ENCODE measurements at regions not wholly inside any gene's neighbourhood (a gene's known extent, or its start where the extent isn't known, plus 50 kb on each side); places are given as distances from the start of the nearest gene placed in this dataset.

DNA sequence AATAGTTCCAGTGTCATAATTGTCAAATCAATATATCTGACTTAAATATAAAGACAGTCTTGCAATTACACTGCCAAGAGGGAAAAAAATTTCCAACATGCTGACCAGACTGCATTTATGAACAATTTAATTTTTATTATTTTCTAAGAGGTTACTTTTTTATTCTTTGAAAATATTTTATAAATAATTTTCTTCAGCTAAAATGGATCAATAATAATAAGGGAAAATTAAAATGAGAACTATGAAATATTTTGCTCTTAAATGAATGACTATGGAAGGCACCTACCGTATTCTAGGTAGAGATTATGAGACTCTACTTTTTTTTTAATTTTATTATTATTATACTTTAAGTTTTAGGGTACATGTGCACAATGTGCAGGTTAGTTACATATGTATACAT is 1032.5 kb upstream of the LRRN3 start:
- Histone ChIP-seq H3K4me3 (no peak overlapping the region), H3K9me3 (ENCODE audit: control insufficient read depth in 4 of 4, insufficient read depth in 3 of 4, low read length in 3 of 4) (no peaks in the 10 kb centered on the region), H3K27ac (ENCODE audit: low read depth in 1 of 2, low read length in 1 of 2) (no peak overlapping the region), H3K9ac (ENCODE audit: insufficient read depth in 1 of 2, low read length in 2 of 2) (no peak overlapping the region), H3K4me1 (ENCODE audit: control insufficient read depth in 5 of 5, insufficient read depth in 5 of 5, low read length in 5 of 5) (no peaks in the 10 kb centered on the region), H3K27me3 (ENCODE audit: control insufficient read depth in 3 of 3, insufficient read depth in 3 of 3, low read length in 2 of 3) (no peaks in the 10 kb centered on the region), H3K36me3 (ENCODE audit: control insufficient read depth in 4 of 4, insufficient read depth in 4 of 4, low read length in 4 of 4) (no peaks in the 10 kb centered on the region)
- TF ChIP-seq, protein P1, sequence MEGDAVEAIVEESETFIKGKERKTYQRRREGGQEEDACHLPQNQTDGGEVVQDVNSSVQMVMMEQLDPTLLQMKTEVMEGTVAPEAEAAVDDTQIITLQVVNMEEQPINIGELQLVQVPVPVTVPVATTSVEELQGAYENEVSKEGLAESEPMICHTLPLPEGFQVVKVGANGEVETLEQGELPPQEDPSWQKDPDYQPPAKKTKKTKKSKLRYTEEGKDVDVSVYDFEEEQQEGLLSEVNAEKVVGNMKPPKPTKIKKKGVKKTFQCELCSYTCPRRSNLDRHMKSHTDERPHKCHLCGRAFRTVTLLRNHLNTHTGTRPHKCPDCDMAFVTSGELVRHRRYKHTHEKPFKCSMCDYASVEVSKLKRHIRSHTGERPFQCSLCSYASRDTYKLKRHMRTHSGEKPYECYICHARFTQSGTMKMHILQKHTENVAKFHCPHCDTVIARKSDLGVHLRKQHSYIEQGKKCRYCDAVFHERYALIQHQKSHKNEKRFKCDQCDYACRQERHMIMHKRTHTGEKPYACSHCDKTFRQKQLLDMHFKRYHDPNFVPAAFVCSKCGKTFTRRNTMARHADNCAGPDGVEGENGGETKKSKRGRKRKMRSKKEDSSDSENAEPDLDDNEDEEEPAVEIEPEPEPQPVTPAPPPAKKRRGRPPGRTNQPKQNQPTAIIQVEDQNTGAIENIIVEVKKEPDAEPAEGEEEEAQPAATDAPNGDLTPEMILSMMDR (IDR thresholded peaks at IDR 0.05; ENCODE audit: control extremely low read depth, extremely low read depth), result no peak
- 92 to 93% methylated on average over 1 of the region's 1 CpG for WGBS, 2 donors
- DNase-seq (no peak), ATAC-seq (ENCODE audit: insufficient read depth, low FRiP score) (no peak)

DNA sequence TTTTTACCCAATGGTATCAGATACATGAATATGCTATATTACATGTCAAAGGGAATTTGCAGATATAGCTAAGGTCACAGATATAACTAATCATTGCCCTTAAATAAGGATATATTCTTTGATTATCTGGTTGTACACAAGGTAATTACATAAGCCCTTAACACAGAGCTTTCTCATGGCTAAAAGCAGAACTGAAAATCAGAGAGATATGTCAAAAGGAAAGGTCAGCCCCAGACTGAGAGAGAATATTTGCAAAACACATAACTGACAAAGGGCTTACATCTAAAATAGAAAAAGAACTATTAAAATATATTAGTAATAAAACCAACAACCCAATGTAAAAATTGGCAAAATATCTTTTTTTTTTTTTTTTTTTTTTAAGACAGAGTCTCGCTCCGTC is 1029.5 kb upstream of the LRRN3 start:
- ATAC-seq (ENCODE audit: insufficient read depth, low FRiP score) (no peak), DNase-seq (no peak)
- no peaks in the 10 kb centered on the region for H3K27me3 ChIP-seq (ENCODE audit: control insufficient read depth in 3 of 3, insufficient read depth in 3 of 3, low read length in 2 of 3)
- no peaks in the 10 kb centered on the region for H3K36me3 ChIP-seq (ENCODE audit: control insufficient read depth in 4 of 4, insufficient read depth in 4 of 4, low read length in 4 of 4)
- WGBS, 2 donors, result 96 to 100% methylated on average over 2 of the region's 2 CpGs
- H3K4me1 ChIP-seq (ENCODE audit: control insufficient read depth in 5 of 5, insufficient read depth in 5 of 5, low read length in 5 of 5), result no peaks in the 10 kb centered on the region
- TF ChIP-seq, protein P1 (IDR thresholded peaks at IDR 0.05; ENCODE audit: control extremely low read depth, extremely low read depth), result no peak
- no peak overlapping the region for H3K27ac ChIP-seq (ENCODE audit: low read depth in 1 of 2, low read length in 1 of 2)
- H3K4me3 ChIP-seq, result no peak overlapping the region
- no peak overlapping the region for H3K9ac ChIP-seq (ENCODE audit: insufficient read depth in 1 of 2, low read length in 2 of 2)
- H3K9me3 ChIP-seq (ENCODE audit: control insufficient read depth in 4 of 4, insufficient read depth in 3 of 4, low read length in 3 of 4), result no peaks in the 10 kb centered on the region

DNA sequence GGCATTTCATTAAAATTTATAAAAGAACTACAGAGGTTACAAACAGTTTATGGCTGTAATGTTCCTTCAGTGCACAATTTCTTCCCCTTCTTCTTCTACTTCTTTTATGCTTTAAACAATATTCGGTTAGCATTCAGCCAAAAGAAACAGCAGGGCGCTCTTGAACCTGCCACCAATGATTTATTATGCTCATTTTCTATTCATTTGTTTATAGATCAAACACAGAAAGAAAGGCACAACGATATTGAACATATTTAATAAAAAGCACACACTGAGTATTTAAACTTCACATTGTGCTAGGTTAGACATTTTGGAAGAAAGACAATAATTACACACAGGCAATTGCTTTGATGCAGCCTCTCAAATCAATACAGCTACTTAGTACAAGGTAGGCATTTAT is 1025.8 kb upstream of the LRRN3 start:
- DNase-seq (no peak), ATAC-seq (ENCODE audit: insufficient read depth, low FRiP score) (no peak)
- TF ChIP-seq, protein P1 (IDR thresholded peaks at IDR 0.05; ENCODE audit: control extremely low read depth, extremely low read depth), result no peak
- H3K36me3 ChIP-seq (ENCODE audit: control insufficient read depth in 4 of 4, insufficient read depth in 4 of 4, low read length in 4 of 4), result no peaks in the 10 kb centered on the region
- no peaks in the 10 kb centered on the region for H3K9me3 ChIP-seq (ENCODE audit: control insufficient read depth in 4 of 4, insufficient read depth in 3 of 4, low read length in 3 of 4)
- H3K9ac ChIP-seq (ENCODE audit: insufficient read depth in 1 of 2, low read length in 2 of 2), result no peak overlapping the region
- H3K4me3 ChIP-seq, result no peak overlapping the region
- H3K4me1 ChIP-seq (ENCODE audit: control insufficient read depth in 5 of 5, insufficient read depth in 5 of 5, low read length in 5 of 5), result no peaks in the 10 kb centered on the region
- no peaks in the 10 kb centered on the region for H3K27me3 ChIP-seq (ENCODE audit: control insufficient read depth in 3 of 3, insufficient read depth in 3 of 3, low read length in 2 of 3)
- H3K27ac ChIP-seq (ENCODE audit: low read depth in 1 of 2, low read length in 1 of 2), result no peak overlapping the region
- WGBS, 2 donors, result 48 to 65% methylated on average over 3 of the region's 3 CpGs

DNA sequence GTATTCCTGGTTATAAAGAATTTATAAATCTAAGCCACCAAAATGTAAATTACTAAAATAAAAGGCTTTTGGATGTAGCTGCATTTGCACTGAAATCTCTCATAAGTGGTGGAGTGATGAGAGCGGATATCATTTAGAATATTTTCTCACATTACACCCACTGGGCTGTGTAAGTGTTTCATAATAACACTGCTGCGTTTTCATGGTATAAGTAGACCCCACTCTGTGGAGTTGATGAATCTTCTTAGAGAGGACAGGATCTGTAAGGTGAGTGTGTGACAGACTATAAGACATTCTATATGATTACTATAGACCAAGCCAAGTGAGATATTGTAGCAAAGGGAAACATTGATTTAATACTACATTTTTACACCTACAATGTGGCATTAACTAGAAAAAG is 1024.1 kb upstream of the LRRN3 start:
- TF ChIP-seq, protein P1 (IDR thresholded peaks at IDR 0.05; ENCODE audit: control extremely low read depth, extremely low read depth), result no peak
- Histone ChIP-seq H3K27me3 (ENCODE audit: control insufficient read depth in 3 of 3, insufficient read depth in 3 of 3, low read length in 2 of 3) (no peaks in the 10 kb centered on the region), H3K36me3 (ENCODE audit: control insufficient read depth in 4 of 4, insufficient read depth in 4 of 4, low read length in 4 of 4) (no peaks in the 10 kb centered on the region), H3K4me3 (no peak overlapping the region), H3K9me3 (ENCODE audit: control insufficient read depth in 4 of 4, insufficient read depth in 3 of 4, low read length in 3 of 4) (no peaks in the 10 kb centered on the region), H3K4me1 (ENCODE audit: control insufficient read depth in 5 of 5, insufficient read depth in 5 of 5, low read length in 5 of 5) (no peaks in the 10 kb centered on the region), H3K9ac (ENCODE audit: insufficient read depth in 1 of 2, low read length in 2 of 2) (no peak overlapping the region), H3K27ac (ENCODE audit: low read depth in 1 of 2, low read length in 1 of 2) (no peak overlapping the region)
- WGBS, 2 donors, result 88 to 90% methylated on average over 2 of the region's 2 CpGs
- no peak for ATAC-seq (ENCODE audit: insufficient read depth, low FRiP score)
- DNase-seq, result no peak
